HCT116 (cell line): ENCODE measurements at regions not wholly inside any gene's neighbourhood (a gene's known extent, or its start where the extent isn't known, plus 50 kb on each side); places are given as distances from the start of the nearest gene placed in this dataset.

ENCODE experiments used
- EZH2 ChIP-seq: fragments of 200-600 bp; sonication (generic); IDR thresholded peaks from 2 replicates; pipeline ENCODE4 v1.6.1; 2017; ENCODE audit warnings: antibody characterized with exemption, mixed run types
- POLR2A ChIP-seq: IDR thresholded peaks from 2 replicates; pipeline ENCODE4 v1.7.0; 2011; ENCODE audit warnings: borderline replicate concordance; ENCODE audit not compliant: insufficient read depth, insufficient read length; ENCODE audit errors: extremely low read depth
- YY1 ChIP-seq: IDR thresholded peaks from 2 replicates; pipeline ENCODE4 v1.6.1; 2011; ENCODE audit warnings: low read length, low read depth, moderate library complexity, mild to moderate bottlenecking; ENCODE audit not compliant: insufficient replicate concordance; ENCODE audit errors: extremely low read depth
- ZNF274 ChIP-seq: fragments of 200-500 bp; sonication (Bioruptor generic); IDR thresholded peaks from 2 replicates; pipeline ENCODE4 v1.6.1; 2014; ENCODE audit warnings: mild to moderate bottlenecking, low read depth, low read length, inconsistent platforms
- TF ChIP-seq, protein P1 (sequence below), 3 experiments: fragments of 200-600 bp in 1 of 3; sonication (generic) in 1 of 3; IDR thresholded peaks in 2 of 3; conservative IDR thresholded peaks in 1 of 3; 2 replicates each; pipeline ENCODE4 v1.5.1; 2012 to 2017; ENCODE audit warnings: low read depth in 2 of 3, low read length in 2 of 3, antibody characterized with exemption in 1 of 3, borderline replicate concordance in 1 of 3, control low read depth in 1 of 3, mild to moderate bottlenecking in 1 of 3, mixed read lengths in 1 of 3, mixed run types in 1 of 3, moderate library complexity in 1 of 3; ENCODE audit not compliant: insufficient read depth in 1 of 3
- TF ChIP-seq, protein P2 (sequence below): IDR thresholded peaks from 2 replicates; pipeline ENCODE4 v1.6.1; 2012; ENCODE audit warnings: low read depth

DNA sequence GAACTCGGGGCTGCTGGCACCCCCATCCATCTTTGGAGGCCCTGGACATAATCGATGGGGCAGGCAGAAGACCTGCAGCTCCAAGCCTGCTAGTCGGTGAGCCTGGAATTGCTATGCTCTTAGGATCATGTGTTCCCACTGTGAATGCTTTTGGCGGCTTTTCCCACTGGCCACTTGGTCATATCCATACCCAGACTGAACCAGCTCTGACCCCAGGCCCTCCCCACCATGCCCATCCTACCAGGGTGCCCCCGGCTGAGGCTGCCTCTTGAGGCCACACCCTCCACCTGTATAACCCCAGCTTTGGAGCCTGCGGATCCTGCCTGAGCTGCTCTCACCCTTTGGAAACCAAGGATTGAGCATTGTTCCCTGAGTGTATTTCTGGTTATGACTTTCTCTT, 113.5 kb downstream of the TENT4A start:
- no peak for TF ChIP-seq ZNF274
- no peak for TF ChIP-seq EZH2
- TF ChIP-seq, protein P1, sequence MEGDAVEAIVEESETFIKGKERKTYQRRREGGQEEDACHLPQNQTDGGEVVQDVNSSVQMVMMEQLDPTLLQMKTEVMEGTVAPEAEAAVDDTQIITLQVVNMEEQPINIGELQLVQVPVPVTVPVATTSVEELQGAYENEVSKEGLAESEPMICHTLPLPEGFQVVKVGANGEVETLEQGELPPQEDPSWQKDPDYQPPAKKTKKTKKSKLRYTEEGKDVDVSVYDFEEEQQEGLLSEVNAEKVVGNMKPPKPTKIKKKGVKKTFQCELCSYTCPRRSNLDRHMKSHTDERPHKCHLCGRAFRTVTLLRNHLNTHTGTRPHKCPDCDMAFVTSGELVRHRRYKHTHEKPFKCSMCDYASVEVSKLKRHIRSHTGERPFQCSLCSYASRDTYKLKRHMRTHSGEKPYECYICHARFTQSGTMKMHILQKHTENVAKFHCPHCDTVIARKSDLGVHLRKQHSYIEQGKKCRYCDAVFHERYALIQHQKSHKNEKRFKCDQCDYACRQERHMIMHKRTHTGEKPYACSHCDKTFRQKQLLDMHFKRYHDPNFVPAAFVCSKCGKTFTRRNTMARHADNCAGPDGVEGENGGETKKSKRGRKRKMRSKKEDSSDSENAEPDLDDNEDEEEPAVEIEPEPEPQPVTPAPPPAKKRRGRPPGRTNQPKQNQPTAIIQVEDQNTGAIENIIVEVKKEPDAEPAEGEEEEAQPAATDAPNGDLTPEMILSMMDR (IDR thresholded peaks at IDR 0.05 in 2 of 3, conservative IDR thresholded peaks at IDR 0.05 in 1 of 3; ENCODE audit: borderline replicate concordance in 1 of 3, insufficient read depth in 1 of 3, low read depth in 2 of 3, low read length in 2 of 3): no peak
- TF ChIP-seq POLR2A: no peak
- no peak for TF ChIP-seq YY1
- TF ChIP-seq, protein P2, sequence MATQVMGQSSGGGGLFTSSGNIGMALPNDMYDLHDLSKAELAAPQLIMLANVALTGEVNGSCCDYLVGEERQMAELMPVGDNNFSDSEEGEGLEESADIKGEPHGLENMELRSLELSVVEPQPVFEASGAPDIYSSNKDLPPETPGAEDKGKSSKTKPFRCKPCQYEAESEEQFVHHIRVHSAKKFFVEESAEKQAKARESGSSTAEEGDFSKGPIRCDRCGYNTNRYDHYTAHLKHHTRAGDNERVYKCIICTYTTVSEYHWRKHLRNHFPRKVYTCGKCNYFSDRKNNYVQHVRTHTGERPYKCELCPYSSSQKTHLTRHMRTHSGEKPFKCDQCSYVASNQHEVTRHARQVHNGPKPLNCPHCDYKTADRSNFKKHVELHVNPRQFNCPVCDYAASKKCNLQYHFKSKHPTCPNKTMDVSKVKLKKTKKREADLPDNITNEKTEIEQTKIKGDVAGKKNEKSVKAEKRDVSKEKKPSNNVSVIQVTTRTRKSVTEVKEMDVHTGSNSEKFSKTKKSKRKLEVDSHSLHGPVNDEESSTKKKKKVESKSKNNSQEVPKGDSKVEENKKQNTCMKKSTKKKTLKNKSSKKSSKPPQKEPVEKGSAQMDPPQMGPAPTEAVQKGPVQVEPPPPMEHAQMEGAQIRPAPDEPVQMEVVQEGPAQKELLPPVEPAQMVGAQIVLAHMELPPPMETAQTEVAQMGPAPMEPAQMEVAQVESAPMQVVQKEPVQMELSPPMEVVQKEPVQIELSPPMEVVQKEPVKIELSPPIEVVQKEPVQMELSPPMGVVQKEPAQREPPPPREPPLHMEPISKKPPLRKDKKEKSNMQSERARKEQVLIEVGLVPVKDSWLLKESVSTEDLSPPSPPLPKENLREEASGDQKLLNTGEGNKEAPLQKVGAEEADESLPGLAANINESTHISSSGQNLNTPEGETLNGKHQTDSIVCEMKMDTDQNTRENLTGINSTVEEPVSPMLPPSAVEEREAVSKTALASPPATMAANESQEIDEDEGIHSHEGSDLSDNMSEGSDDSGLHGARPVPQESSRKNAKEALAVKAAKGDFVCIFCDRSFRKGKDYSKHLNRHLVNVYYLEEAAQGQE: no peak
